CD4-positive, alpha-beta T cell (primary cell): ENCODE measurements at regions not wholly inside any gene's neighbourhood (a gene's known extent, or its start where the extent isn't known, plus 50 kb on each side); places are given as distances from the start of the nearest gene placed in this dataset.

Experiments used
- ATAC-seq: fragments of 200-7000 bp; cut with Tn5 transposase; one replicate; pipeline ENCODE4 v1.10.0; 2022; ENCODE audit warnings: mild to moderate bottlenecking; ENCODE audit not compliant: poor library complexity
- CTCF ChIA-PET: fragments of 350-600 bp; sonication (Branson Sonifier 250); formaldehyde crosslinking; loops from one replicate; lab custom pipeline; 2021; ENCODE audit warnings: antibody characterized with exemption, inconsistent platforms; lab: Charles Lee
- POLR2A ChIA-PET: fragments of 350-600 bp; sonication (Branson Sonifier 250); formaldehyde crosslinking; loops from one replicate; lab custom pipeline; 2021; ENCODE audit warnings: antibody characterized with exemption, inconsistent platforms; lab: Charles Lee
- DNase-seq, 14 experiments: peaks; one replicate each; pipeline ENCODE4 v3.0.0-alpha.2; 2013 to 2020; ENCODE audit warnings: mixed read lengths in 2 of 14
- H3K27ac ChIP-seq, 2 donors: one replicate each; pipeline versions ENCODE4 v1.5.1 to v1.7.0; 2013; ENCODE audit warnings: low read length in 2 of 2, low read depth in 1 of 2, mild to moderate bottlenecking in 1 of 2
- H3K27me3 ChIP-seq, 2 experiments: 1 replicate in 1 of 2; 2 replicates in 1 of 2; pipeline versions ENCODE4 v1.6.1 to v1.7.0; 2013; ENCODE audit warnings: low read length in 2 of 2, control low read depth in 1 of 2, mild to moderate bottlenecking in 1 of 2, moderate library complexity in 1 of 2; ENCODE audit not compliant: insufficient read depth in 2 of 2, control insufficient read depth in 1 of 2
- H3K36me3 ChIP-seq: one replicate; pipeline ENCODE4 v1.6.1; 2013; ENCODE audit warnings: low read length, control low read depth; ENCODE audit not compliant: insufficient read depth
- H3K4me1 ChIP-seq: one replicate; pipeline ENCODE4 v1.6.1; 2013; ENCODE audit warnings: low read length, control low read depth; ENCODE audit not compliant: insufficient read depth
- H3K4me3 ChIP-seq: one replicate; pipeline ENCODE4 v1.5.1; 2013; ENCODE audit warnings: mild to moderate bottlenecking, low read length, moderate library complexity
- H3K9me3 ChIP-seq, 2 experiments: 1 replicate in 1 of 2; 2 replicates in 1 of 2; pipeline versions ENCODE4 v1.6.1 to v1.7.0; 2013; ENCODE audit warnings: low read length in 2 of 2, mild to moderate bottlenecking in 2 of 2, control low read depth in 1 of 2, moderate library complexity in 1 of 2; ENCODE audit not compliant: control insufficient read depth in 1 of 2, insufficient read depth in 1 of 2
- H3K27ac Mint-ChIP-seq: one replicate; pipeline ENCODE4 v1.8.0; 2020; ENCODE audit warnings: mixed read lengths
- H3K27me3 Mint-ChIP-seq: one replicate; pipeline ENCODE4 v1.8.0; 2021; ENCODE audit warnings: mixed read lengths
- H3K36me3 Mint-ChIP-seq: one replicate; pipeline ENCODE4 v1.8.0; 2021; ENCODE audit warnings: low read depth, mixed read lengths
- H3K4me1 Mint-ChIP-seq: one replicate; pipeline ENCODE4 v1.8.0; 2021; ENCODE audit warnings: low read depth, mixed read lengths
- H3K4me3 Mint-ChIP-seq: one replicate; pipeline ENCODE4 v1.8.0; 2020; ENCODE audit warnings: mild to moderate bottlenecking, mixed read lengths
- H3K9me3 Mint-ChIP-seq: one replicate; pipeline ENCODE4 v1.8.0; 2020; ENCODE audit warnings: mixed read lengths
- CTCF ChIP-seq: fragments of 200-600 bp; IDR thresholded peaks from one replicate; pipeline ENCODE4 v1.8.0; 2022; ENCODE audit warnings: antibody characterized with exemption, mild to moderate bottlenecking
- intact Hi-C, 2 experiments: fragments of 100-400 bp; cut with DNase I in 1 of 2; cut with micrococcal nuclease in 1 of 2; formaldehyde crosslinking; loops; one replicate each; pipeline versions ENCODE4 v1.15.1 to v1.9.0; 2023 to 2025; cut with DNase I, micrococcal nuclease

- no peak overlapping the region for H3K4me3 ChIP-seq
- no peaks in the 10 kb centered on the region for H3K36me3 ChIP-seq
- Mint-ChIP-seq H3K27me3 (no peaks in the 10 kb centered on the region), H3K4me1 (no peaks in the 10 kb centered on the region), H3K36me3 (no peaks in the 10 kb centered on the region), H3K4me3 (no peak overlapping the region), H3K9me3 (peaks cover 24% of the 10 kb centered on the region), H3K27ac (no peak overlapping the region)
- no peak for TF ChIP-seq CTCF
- H3K27me3 ChIP-seq, result no peaks in the 10 kb centered on the region
- no peak for DNase-seq
- ATAC-seq, result no peak
- no peaks in the 10 kb centered on the region for H3K4me1 ChIP-seq
- H3K9me3 ChIP-seq, result peaks cover 0 to 1% of the 10 kb centered on the region in 2 experiments
- H3K27ac ChIP-seq, result no peak overlapping the region
- intact Hi-C loops, result no loop called here
- ChIA-PET POLR2A (no interaction called here), CTCF (no interaction called here)
These were observed 825.1 kb upstream of the CNTNAP5 start for GRCh38 chr2:123200035-123200434.

GRCh38 chr2:123207245-123207644 is 817.8 kb upstream of the CNTNAP5 start:
- ChIA-PET CTCF (no interaction called here), POLR2A (no interaction called here)
- Mint-ChIP-seq H3K4me1 (no peaks in the 10 kb centered on the region), H3K36me3 (no peaks in the 10 kb centered on the region), H3K27me3 (no peaks in the 10 kb centered on the region), H3K27ac (no peak overlapping the region), H3K4me3 (no peak overlapping the region), H3K9me3 (peaks cover 13% of the 10 kb centered on the region)
- H3K27ac ChIP-seq, result no peak overlapping the region
- H3K27me3 ChIP-seq, result no peaks in the 10 kb centered on the region
- no peak overlapping the region for H3K4me3 ChIP-seq
- H3K36me3 ChIP-seq, result no peaks in the 10 kb centered on the region
- intact Hi-C loops, result no loop called here
- H3K9me3 ChIP-seq, result peaks cover 0 to 10% of the 10 kb centered on the region in 2 experiments
- DNase-seq (no peak), ATAC-seq (no peak)
- TF ChIP-seq CTCF, result no peak
- no peaks in the 10 kb centered on the region for H3K4me1 ChIP-seq

GRCh38 chr2:123209202-123209601 is 815.9 kb upstream of the CNTNAP5 start:
- H3K4me1 ChIP-seq, result no peaks in the 10 kb centered on the region
- H3K27ac ChIP-seq, result no peak overlapping the region
- DNase-seq (no peak), ATAC-seq (no peak)
- peaks cover 0 to 10% of the 10 kb centered on the region in 2 experiments for H3K9me3 ChIP-seq
- H3K36me3 Mint-ChIP-seq, result no peaks in the 10 kb centered on the region
- CTCF ChIA-PET, result no interaction called here
- no peaks in the 10 kb centered on the region for H3K27me3 Mint-ChIP-seq
- intact Hi-C loops, result no loop called here
- no peak overlapping the region for H3K4me3 Mint-ChIP-seq
- no peak for TF ChIP-seq CTCF
- H3K27ac Mint-ChIP-seq, result no peak overlapping the region
- no peaks in the 10 kb centered on the region for H3K27me3 ChIP-seq
- no peaks in the 10 kb centered on the region for H3K36me3 ChIP-seq
- H3K4me3 ChIP-seq, result no peak overlapping the region
- POLR2A ChIA-PET, result no interaction called here
- no peaks in the 10 kb centered on the region for H3K4me1 Mint-ChIP-seq
- H3K9me3 Mint-ChIP-seq, result peaks cover 4% of the 10 kb centered on the region
